Ishikawa (cell line): ENCODE measurements at regions not wholly inside any gene's neighbourhood (a gene's known extent, or its start where the extent isn't known, plus 50 kb on each side); places are given as distances from the start of the nearest gene placed in this dataset.

ENCODE experiments used
- CEBPB ChIP-seq: IDR thresholded peaks from 2 replicates; pipeline ENCODE4 v1.6.1; 2012
- CREB1 ChIP-seq: IDR thresholded peaks from 2 replicates; pipeline ENCODE4 v1.6.1; 2012; ENCODE audit warnings: low read depth
- EGR1 ChIP-seq: IDR thresholded peaks from 2 replicates; pipeline ENCODE4 v1.6.1; 2012
- EP300 ChIP-seq: IDR thresholded peaks from 2 replicates; pipeline ENCODE4 v1.6.1; 2012; ENCODE audit warnings: borderline replicate concordance
- FOXM1 ChIP-seq: IDR thresholded peaks from 2 replicates; pipeline ENCODE4 v1.6.1; 2012; ENCODE audit warnings: low read depth, borderline replicate concordance
- NFIC ChIP-seq: IDR thresholded peaks from 2 replicates; pipeline ENCODE4 v1.6.1; 2012
- RAD21 ChIP-seq: IDR thresholded peaks from 2 replicates; pipeline ENCODE4 v1.6.1; 2012; ENCODE audit warnings: low read depth
- REST ChIP-seq: IDR thresholded peaks from 2 replicates; pipeline ENCODE4 v1.6.1; 2012; ENCODE audit warnings: low read depth, mild to moderate bottlenecking
- TAF1 ChIP-seq: IDR thresholded peaks from 2 replicates; pipeline ENCODE4 v1.6.1; 2012; ENCODE audit warnings: low read depth, mild to moderate bottlenecking
- TCF12 ChIP-seq: IDR thresholded peaks from 2 replicates; pipeline ENCODE4 v1.6.1; 2012; ENCODE audit warnings: low read depth
- TEAD4 ChIP-seq: IDR thresholded peaks from 2 replicates; pipeline ENCODE4 v1.6.1; 2012
- YY1 ChIP-seq: IDR thresholded peaks from 2 replicates; pipeline ENCODE4 v1.6.1; 2012; ENCODE audit warnings: low read depth
- ZBTB7A ChIP-seq: IDR thresholded peaks from 2 replicates; pipeline ENCODE4 v1.6.1; 2012; ENCODE audit warnings: low read depth
- TF ChIP-seq, protein P1 (sequence below): IDR thresholded peaks from 2 replicates; pipeline ENCODE4 v1.6.1; 2012
- TF ChIP-seq, protein P2 (sequence below): IDR thresholded peaks from 2 replicates; pipeline ENCODE4 v1.6.1; 2012

DNA sequence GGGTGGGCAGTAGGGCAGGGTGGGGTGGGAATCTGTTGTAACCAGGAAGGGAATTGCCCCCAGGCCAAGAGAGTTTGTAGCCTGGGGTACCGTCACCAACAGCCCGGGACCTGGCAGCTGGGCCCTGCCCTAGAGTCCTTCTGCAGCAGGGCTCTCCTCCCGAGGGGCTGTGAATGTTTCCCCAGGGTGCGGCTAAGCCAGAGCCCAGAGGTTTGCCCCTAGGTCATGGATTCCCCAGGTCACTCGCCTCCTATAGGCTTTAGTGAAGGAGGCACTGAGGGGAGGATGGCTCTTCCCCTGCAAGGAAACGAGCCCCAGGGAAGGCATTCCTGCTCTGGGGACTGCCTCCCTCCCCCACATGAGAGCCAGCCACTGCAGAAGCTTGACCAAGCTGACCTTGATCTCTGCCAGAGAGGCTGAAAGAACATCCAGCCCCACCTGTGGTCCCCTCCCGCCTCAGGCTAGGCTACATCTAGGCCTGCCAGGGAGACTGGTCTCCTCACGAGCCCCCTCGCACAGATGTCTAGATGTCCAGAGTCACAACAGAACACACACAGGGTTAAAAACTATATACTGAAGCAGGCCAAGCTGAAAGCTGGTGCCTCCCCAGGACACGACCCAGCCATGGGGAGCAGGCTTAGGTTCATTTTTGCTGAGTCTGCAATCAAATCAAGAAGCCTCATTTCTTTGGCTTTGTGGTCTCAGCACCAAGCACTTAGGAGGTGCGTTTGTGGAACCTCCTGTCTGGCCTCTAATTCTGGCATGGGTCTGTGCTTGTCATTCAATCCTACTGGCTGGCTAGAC lies 69.1 kb upstream of the TAMM41 start:
- TF ChIP-seq TEAD4 (no peak), ZBTB7A (no peak), CREB1 (no peak), RAD21 (no peak), TCF12 (no peak), REST (no peak), CEBPB (no peak), FOXM1 (no peak), TAF1 (no peak), EP300 (no peak), YY1 (no peak), EGR1 (no peak), NFIC (no peak)
- TF ChIP-seq, protein P1, sequence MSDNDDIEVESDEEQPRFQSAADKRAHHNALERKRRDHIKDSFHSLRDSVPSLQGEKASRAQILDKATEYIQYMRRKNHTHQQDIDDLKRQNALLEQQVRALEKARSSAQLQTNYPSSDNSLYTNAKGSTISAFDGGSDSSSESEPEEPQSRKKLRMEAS = no peak
- TF ChIP-seq, protein P2, sequence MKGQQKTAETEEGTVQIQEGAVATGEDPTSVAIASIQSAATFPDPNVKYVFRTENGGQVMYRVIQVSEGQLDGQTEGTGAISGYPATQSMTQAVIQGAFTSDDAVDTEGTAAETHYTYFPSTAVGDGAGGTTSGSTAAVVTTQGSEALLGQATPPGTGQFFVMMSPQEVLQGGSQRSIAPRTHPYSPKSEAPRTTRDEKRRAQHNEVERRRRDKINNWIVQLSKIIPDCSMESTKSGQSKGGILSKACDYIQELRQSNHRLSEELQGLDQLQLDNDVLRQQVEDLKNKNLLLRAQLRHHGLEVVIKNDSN = no peak

- TF ChIP-seq, protein P2 = no peak
- no peak for TF ChIP-seq NFIC
- no peak for TF ChIP-seq CEBPB
- no peak for TF ChIP-seq TEAD4
- TF ChIP-seq TCF12 = no peak
- no peak for TF ChIP-seq YY1
- TF ChIP-seq CREB1 = no peak
Measured at GRCh38 chr3:11917051-11917450, 70.4 kb upstream of the TAMM41 start.

DNA sequence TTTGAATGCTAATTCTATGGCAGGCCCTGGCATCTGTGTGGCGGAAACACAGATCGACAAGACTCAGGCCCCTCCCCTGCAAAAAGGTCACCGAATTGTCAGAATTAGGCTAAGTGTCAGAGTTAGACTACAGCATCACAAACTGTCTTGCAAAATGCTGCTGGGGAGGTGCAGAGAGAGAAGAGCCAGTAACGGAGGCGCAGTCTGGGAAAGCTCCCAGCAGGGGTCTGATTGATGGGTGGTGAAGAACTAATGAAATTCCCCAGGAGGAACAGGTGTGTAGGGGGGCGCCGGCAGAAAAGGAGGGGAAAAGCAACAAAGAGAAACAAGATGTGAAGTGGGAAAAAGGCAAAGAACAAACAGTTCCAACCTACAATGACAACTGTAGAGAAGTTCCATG lies 72.7 kb upstream of the TAMM41 start:
- TF ChIP-seq FOXM1 (no peak), YY1 (no peak), ZBTB7A (no peak), TEAD4 (no peak), RAD21 (no peak), REST (no peak), TCF12 (no peak), CREB1 (no peak), EGR1 (no peak)
- TF ChIP-seq, protein P2 = no peak
- TF ChIP-seq, protein P1 = no peak

DNA sequence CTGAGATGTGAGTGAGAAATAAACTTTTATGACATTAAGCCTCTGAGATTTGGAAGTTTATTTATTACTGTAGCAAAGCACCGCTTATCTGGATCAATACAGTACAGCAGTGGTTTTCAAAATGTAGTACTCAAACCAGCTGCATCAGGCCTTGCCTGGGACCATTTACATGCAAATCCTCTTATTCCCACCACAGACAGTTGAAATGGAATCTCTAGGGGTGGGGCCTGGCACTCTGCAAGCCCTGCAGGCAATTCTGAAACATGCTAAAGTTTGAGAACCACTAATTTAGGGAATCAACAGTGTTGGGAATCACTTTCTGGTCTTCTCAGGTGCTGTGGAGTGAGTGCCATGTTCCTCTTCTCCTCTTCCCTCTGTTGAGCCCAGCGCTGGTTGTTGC lies 77.8 kb upstream of the TAMM41 start:
- TF ChIP-seq EP300 = no peak
- no peak for TF ChIP-seq CEBPB
- no peak for TF ChIP-seq EGR1
- no peak for TF ChIP-seq ZBTB7A
- no peak for TF ChIP-seq TAF1
- no peak for TF ChIP-seq TCF12
- no peak for TF ChIP-seq YY1
- TF ChIP-seq FOXM1 = no peak
- no peak for TF ChIP-seq RAD21
- TF ChIP-seq, protein P1 = no peak
- no peak for TF ChIP-seq REST
- TF ChIP-seq TEAD4 = no peak
- TF ChIP-seq CREB1 = no peak
- TF ChIP-seq NFIC = no peak
- TF ChIP-seq, protein P2 = no peak
